Stomach (tissue), 4 donors: ENCODE measurements at regions not wholly inside any gene's neighbourhood (a gene's known extent, or its start where the extent isn't known, plus 50 kb on each side); places are given as distances from the start of the nearest gene placed in this dataset.

Experiments used
- CTCF ChIP-seq, 7 experiments: fragments of 450-650 bp in 4 of 7; fragments of 200-600 bp in 3 of 7; sonication (generic) in 3 of 7; IDR thresholded peaks; one replicate each; pipeline ENCODE4 v1.5.1; 2016 to 2019; ENCODE audit warnings: antibody characterized with exemption in 7 of 7, control low read depth in 2 of 7, mild to moderate bottlenecking in 1 of 7
- EP300 ChIP-seq: sonication (generic); formaldehyde crosslinking; IDR thresholded peaks from one replicate; pipeline ENCODE4 v1.6.1; 2017; ENCODE audit warnings: antibody characterized with exemption
- POLR2A ChIP-seq, 4 donors: fragments of 450-650 bp; IDR thresholded peaks; one replicate each; pipeline ENCODE4 v1.6.1; 2016; ENCODE audit warnings: antibody characterized with exemption in 4 of 4, control low read depth in 2 of 4, mild to moderate bottlenecking in 1 of 4, moderate library complexity in 1 of 4
- POLR2AphosphoS5 ChIP-seq, 3 donors: sonication (generic); formaldehyde crosslinking; IDR thresholded peaks; one replicate each; pipeline ENCODE4 v1.6.1; 2016; ENCODE audit warnings: antibody characterized with exemption in 3 of 3

GRCh38 chr11:16434036-16434435 is 77.7 kb upstream of the SOX6 start:
- TF ChIP-seq POLR2AphosphoS5 (IDR thresholded peaks at IDR 0.05): no peak
- TF ChIP-seq POLR2A (IDR thresholded peaks at IDR 0.05): no peak
- TF ChIP-seq CTCF (IDR thresholded peaks at IDR 0.05): no peak
- TF ChIP-seq EP300: no peak
